ENCODE measurements at regions not wholly inside any gene's neighbourhood (a gene's known extent, or its start where the extent isn't known, plus 50 kb on each side); places are given as distances from the start of the nearest gene placed in this dataset.

- POLR2A ChIA-PET = no interaction called here
- no peak overlapping the region for H3K4me2 ChIP-seq (ENCODE audit: insufficient read depth, low read length)
- no peak overlapping the region for H3K9ac ChIP-seq (ENCODE audit: insufficient read depth in 1 of 2, low read depth in 2 of 2, low read length in 2 of 2)
- H3K9me1 ChIP-seq (ENCODE audit: control insufficient read depth, insufficient read depth, low read length) = no peaks in the 10 kb centered on the region
- H3K27ac ChIP-seq (ENCODE audit: extremely low read depth, low read depth, low read length) = no peak overlapping the region
- intact Hi-C loops (cut with micrococcal nuclease) (no loop called here), in situ Hi-C loops (cut with MboI) (no loop called here)
- CTCF ChIA-PET (ENCODE audit: low intra/inter-chr PET ratio) = no interaction called here
- no peaks in the 10 kb centered on the region for H3K36me3 ChIP-seq (ENCODE audit: control insufficient read depth, insufficient read depth, low read length)
- TF ChIP-seq ZNF518B (CRISPR knock-in tag; IDR thresholded peaks at IDR 0.05) = no peak
- TF ChIP-seq MAZ (CRISPR knock-in tag; conservative IDR thresholded peaks at IDR 0.05 in 1 of 2, IDR thresholded peaks at IDR 0.05 in 1 of 2) = no peak
- no peak for TF ChIP-seq ZNF707 (CRISPR knock-in tag; conservative IDR thresholded peaks at IDR 0.05)
- no peak for TF ChIP-seq NR4A1 (CRISPR knock-in tag; IDR thresholded peaks at IDR 0.05)
- no peak for TF ChIP-seq NR4A1 (tag; IDR thresholded peaks at IDR 0.05)
- TF ChIP-seq TEAD2 (tag; IDR thresholded peaks at IDR 0.05) = no peak
- TF ChIP-seq RAD51 (IDR thresholded peaks at IDR 0.05; ENCODE audit: borderline replicate concordance, low read depth) = no peak
- TF ChIP-seq TAF7 (tag; IDR thresholded peaks at IDR 0.05) = no peak
- TF ChIP-seq EZH2 (IDR thresholded peaks at IDR 0.05; ENCODE audit: borderline replicate concordance, low read depth, low read length) = no peak
- TF ChIP-seq STAG1 (CRISPR knock-in tag; IDR thresholded peaks at IDR 0.05; ENCODE audit: borderline replicate concordance) = no peak
- TF ChIP-seq BRCA1 (IDR thresholded peaks at IDR 0.05) = no peak
- no peak for TF ChIP-seq BRCA1 (CRISPR knock-in tag; IDR thresholded peaks at IDR 0.05)
- TF ChIP-seq RFX5 (IDR thresholded peaks at IDR 0.05; ENCODE audit: low read depth, low read length) = no peak
- no peak for TF ChIP-seq PRDM10 (IDR thresholded peaks at IDR 0.05; ENCODE audit: partially characterized antibody)
- H3K79me2 ChIP-seq (ENCODE audit: control insufficient read depth, insufficient read depth, low read length) = no peaks in the 10 kb centered on the region
- no TSS peak for BruUV-seq (replicated peaks)
- no peaks in the 10 kb centered on the region for H3K27me3 ChIP-seq (ENCODE audit: control insufficient read depth in 2 of 2, insufficient read depth in 2 of 2, low read length in 2 of 2)
- no peak for FAIRE-seq
- no peak for DNase-seq (ENCODE audit: extremely low read depth in 1 of 4, low spot score in 3 of 4)
- no peaks in the 10 kb centered on the region for H3K4me1 ChIP-seq (replicated peaks in 1 of 2; ENCODE audit: control insufficient read depth in 2 of 2, insufficient read depth in 2 of 2, low read length in 2 of 2)
- no peak overlapping the region for H2AFZ ChIP-seq (ENCODE audit: low read depth, low read length)
- no peak for ATAC-seq
- no peak overlapping the region for H3K4me3 ChIP-seq
- no peaks in the 10 kb centered on the region for H4K20me1 ChIP-seq (replicated peaks; ENCODE audit: control insufficient read depth, insufficient read depth, low read length)
- H3K9me3 ChIP-seq (replicated peaks; ENCODE audit: control insufficient read depth, insufficient read depth, low read depth, low read length) = no peaks in the 10 kb centered on the region
These were observed 269.8 kb downstream of the HACE1 start for GRCh38 chr6:104589940-104590339.
